ENCODE measurements at regions not wholly inside any gene's neighbourhood (a gene's known extent, or its start where the extent isn't known, plus 50 kb on each side); places are given as distances from the start of the nearest gene placed in this dataset.

GRCh38 chr12:69028941-69029729, 96.2 kb upstream of the CPM start:
- no peak for DNase-seq

DNA sequence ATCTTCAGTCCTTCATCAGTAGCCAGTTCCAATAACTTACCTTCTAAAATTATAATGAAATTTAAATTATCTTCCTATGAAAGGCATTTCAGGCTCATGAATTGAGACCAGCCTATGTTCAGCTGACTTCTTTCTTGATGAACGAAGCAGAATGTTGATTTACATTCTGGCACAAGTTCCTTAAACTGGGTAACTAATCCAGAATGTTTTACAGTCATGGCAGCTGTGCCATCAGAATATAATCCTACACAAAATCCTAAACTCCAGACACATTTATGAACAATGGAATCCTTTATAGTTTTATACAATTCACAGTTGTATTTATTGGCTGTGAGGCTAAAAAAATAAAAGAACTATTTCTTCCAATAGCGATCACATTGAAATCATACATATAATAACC, 97.3 kb upstream of the CPM start:
- DNase-seq = no peak

- no peak for DNase-seq
Measured at GRCh38 chr12:69036533-69036932, 103.6 kb upstream of the CPM start.

DNA sequence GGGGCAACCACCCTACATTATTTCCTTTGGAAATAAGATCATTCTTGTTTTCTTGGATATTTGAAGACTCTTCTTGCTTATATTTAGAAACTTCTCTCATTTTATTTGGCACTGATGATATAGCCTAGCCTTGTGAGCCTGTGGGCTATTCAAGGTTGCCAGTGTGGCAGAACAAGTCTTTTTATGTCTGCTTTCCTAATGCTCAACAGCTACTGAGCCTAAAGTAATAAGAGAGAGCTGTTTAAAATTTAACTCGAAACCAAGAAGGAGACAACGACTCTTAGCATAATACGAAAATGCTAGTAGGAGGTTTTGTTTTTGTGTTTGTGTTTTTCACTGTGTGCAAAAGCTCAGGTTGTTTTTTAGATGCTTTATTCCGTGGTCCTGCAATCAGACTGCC, 104.0 kb upstream of the CPM start:
- DNase-seq = no peak

- peak; percentile 96 for DNase-seq
Measured at GRCh38 chr12:69039911-69040310, 106.9 kb upstream of the CPM start.

DNA sequence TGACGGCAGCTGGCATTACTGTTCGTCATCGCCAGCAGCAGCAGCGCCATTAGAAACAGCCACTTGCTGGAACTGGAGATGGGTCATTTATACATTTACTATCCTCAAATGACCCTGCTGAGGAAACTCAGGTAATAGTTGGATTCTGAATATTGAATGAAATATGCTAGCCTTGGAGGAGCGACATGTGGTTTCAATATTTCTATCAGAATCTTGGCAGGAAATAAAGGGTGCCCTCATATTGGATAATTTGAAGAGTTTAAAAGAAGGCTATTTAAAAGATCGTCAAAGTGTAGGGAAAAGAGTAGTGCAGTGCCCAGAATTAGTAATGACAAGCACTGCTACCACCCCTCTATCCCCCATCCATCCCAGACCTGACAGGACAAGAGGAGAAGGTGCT, 109.6 kb upstream of the CPM start:
- DNase-seq = no peak

GRCh38 chr12:69042970-69043369, 110.0 kb upstream of the CPM start:
- no peak for DNase-seq

GRCh38 chr12:69044887-69045286, 111.9 kb upstream of the CPM start:
- DNase-seq = no peak

DNA sequence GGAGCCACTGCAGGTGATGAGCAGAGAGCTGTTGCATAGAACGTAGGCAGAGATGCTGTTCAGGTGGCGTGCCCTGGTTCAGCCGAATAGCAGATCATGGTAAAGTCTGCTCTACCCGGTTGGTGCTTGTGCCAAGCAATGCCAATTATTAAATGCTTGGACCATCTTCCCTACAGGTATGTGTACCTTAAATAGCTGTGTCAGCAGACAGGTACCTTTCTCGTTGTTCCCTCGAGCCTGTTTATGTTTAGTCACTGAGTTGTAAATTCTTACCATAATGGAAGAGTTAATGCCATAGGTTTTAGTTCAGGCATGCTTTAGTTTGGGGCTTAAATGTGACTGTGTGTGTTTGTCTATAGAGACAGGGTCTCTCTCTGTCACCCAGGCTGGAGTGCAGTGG, 112.5 kb upstream of the CPM start:
- no peak for DNase-seq

DNA sequence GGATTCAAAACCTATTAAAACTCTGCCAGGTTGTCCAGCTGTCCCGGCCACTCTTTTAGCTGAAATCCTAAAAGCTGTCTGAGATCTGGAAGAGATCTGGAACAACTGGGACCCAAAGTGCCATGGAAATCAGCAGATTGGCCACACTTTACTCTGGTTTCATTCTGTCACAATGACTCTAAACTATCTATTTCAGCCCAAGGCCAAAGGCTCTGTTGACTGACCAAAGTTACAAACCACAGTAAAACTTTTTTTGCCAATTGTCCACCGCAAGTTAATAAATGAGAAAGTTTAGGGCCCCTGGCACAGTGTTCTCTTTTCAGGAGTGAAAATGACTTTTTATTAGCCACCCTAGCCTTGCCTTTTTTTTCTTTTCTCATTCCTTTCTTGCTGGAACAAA, 113.4 kb upstream of the CPM start:
- DNase-seq = no peak

DNA sequence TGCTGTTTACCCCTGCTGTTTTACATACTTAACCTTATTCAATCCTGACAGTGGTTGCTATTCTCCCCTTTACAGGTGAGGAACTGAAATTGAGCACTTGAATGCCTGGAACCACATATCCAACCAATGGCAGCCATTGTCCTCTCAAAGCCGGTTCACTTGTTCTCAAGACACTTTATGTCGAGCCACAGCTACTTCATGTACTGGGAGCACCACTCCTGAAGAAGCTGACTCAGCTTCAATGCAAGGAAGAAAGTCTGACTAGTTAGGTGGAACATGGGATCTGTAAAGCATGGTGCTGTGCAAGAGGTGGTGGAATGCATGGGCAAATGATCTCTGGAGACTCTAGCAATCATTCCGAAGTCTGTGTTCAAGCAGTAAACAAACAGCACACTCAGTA, 113.9 kb upstream of the CPM start:
- no peak for DNase-seq

- peak; percentile 55 for DNase-seq
Measured at GRCh38 chr12:69047990-69048389, 115.0 kb upstream of the CPM start.

GRCh38 chr12:69049855-69050254, 116.9 kb upstream of the CPM start:
- DNase-seq = peak; percentile 81

DNA sequence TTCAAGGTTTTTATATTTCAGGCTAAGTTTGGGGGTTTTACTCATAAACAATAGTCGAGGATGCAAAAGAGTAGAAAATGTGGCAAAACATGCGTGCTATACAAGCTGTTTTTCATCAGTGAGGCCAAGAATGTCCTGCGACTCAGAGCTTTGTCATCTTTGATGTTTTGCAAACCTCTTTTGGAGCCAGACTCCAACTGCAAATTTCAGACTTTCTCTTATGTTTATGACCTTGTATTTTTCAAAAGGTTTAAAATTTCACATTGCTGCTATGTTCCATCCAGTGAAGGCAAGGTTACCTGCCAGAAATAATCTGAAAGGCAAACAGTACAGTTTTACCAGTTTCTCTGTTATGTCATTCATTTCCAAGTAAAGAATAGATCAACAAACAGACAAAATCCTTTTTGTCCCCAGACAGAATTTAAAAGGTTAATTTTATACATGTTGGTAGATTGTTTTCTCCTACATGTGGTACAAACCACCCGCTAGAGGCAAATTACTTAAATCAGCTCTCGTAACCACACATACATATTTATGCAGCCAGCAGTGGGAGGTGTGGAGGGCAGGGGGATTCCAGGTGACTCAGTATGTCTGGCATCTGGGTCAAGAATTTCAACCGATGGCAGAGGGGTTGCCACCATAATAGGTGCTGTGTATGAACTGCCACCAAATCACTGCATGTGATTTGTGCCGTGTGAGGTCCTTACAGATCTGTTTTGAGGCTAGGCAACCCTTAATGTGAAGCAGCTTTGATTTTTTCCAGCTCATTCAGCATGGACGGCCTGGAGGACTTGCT, 119.8 kb upstream of the CPM start:
- no peak for DNase-seq

- DNase-seq = no peak
Measured at GRCh38 chr12:69054343-69055056, 121.5 kb upstream of the CPM start.

DNA sequence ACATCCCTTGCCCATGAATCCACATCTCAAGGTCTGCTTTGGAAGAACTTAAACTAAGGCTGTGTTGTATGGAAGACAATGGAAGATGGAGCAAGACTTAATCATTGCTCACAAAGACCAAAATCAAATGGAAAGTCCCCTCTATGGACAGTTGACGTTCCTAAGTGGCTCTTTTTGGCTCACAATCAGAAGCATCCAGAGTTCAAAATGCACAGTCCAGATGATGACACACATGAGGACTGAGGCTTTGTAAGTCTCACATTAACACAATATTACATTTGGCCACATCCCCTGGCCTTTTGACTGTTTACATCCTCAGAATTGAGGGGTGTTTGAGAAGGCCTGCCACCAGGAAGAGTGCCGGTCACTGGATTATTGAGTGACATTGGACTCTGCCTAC, 122.3 kb upstream of the CPM start:
- no peak for DNase-seq

DNA sequence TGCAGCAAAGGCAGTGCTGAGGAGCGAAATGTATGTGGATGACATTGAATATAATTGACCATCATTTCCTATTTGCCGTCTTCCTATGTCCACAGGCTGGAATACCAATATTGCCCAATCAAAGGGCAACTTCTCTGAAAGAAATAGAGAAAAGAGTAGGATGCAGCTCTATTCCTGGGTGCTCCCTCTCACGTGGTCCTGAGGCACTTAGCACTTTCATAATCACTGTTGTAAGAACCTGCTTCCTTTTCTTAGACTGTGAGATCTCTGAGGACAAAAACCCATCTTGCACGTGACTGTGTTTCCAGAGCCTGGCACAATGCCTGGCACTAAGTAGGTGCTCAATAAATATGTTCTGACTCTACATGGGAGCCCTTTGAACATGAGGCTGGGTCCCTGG, 122.7 kb upstream of the CPM start:
- DNase-seq = peak; percentile 82

GRCh38 chr12:69056743-69057515, 124.0 kb upstream of the CPM start:
- DNase-seq = peak; percentile 8

- DNase-seq = no peak
Measured at GRCh38 chr12:69057742-69058141, 124.8 kb upstream of the CPM start.

DNA sequence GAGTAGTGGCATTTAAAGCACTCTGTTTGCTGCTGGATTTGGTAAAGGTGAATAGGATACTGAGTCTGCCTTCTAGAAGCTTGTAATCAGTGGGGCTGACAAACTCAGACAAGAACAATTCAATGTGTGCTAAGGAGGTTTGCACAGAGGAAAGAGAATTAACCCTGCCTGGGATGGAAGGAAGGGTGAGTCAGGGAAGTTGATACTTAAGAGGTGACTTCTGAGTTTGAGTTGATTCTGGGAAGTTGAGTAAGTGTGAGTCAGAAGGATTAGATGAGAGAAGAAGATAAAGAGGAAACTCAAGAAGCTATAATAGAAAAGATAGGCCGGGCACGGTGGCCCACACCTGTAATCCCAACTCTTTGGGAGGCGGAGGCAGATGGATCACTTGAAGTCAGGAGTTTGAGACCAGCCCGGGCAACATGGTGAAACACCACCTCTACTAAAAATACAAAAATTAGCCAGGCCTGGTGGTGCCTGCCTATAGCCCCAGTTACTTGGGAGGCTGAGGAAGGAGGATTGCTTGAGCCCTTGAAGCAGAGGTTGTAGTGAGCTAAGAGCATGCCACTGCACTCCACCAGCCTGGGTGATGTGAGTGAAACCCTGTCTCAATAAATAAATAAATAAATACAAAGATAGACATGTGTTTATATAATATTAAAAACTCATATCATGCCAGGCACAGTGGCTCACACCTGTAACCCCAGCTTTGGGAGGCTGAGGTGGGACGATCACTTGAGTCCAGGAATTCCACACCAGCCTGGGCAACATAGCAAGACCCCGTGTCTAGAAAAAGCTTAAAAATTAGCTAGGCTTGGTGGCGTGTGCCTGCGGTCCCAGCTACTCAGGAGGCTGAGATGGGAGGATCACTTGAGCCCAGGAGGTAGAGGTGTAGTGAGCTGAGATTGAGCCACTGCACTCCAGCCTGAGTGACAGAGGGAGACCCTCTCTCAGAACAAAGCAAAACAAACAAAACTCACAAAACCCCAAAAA, 126.8 kb upstream of the CPM start:
- DNase-seq = peak; percentile 87

DNA sequence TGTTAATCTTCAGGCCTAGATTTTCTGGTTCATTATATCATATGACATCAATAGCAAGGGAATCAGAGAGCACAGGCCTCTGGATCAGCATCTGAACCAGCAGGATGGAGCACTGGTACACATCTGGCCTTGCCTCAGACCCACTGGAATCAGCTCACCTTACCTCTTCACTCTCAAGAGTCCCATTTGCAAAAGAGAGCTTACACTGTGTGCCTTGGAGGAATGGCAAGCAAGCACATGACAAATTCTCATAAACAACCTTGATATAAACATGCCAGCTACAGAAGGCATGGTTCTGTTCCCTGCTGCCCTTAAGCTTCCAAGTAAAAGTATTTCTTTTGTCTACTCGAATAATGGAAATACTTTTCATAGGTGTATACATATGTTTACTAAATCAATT, 128.6 kb upstream of the CPM start:
- DNase-seq = no peak

Data from MV-4-11 (cell line).